HG03039 (cell line): ENCODE measurements at regions not wholly inside any gene's neighbourhood (a gene's known extent, or its start where the extent isn't known, plus 50 kb on each side); places are given as distances from the start of the nearest gene placed in this dataset.

ENCODE experiments used
- ATAC-seq: cut with Tn5 transposase; IDR thresholded peaks from one replicate; pipeline ENCODE4 v1.9.1; 2021; ENCODE audit warnings: mild to moderate bottlenecking, moderate library complexity; ENCODE audit not compliant: unreplicated experiment

DNA sequence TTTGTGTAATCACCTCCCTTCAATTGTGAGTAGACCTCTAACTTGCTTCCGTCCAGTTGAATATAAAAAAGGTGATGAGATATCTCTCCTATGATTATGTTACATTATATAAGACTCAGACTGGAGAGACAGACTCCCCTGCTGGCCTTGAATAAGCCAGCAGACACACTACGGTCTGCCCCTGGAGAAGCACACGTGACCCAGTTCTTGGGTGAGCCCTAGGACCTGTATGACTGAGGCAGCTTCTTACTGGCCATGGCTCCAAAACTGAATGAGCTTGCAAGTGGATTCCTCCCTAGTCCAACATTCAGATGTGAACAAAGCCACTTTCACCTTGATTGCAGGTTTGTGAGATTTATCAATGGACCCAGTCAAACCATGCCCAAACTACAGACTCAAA, 427.9 kb upstream of the DCN start:
- ATAC-seq = no peak

- ATAC-seq = no peak
Measured at GRCh38 chr12:91609283-91609682, 426.7 kb upstream of the DCN start.

- ATAC-seq = no peak
Measured at GRCh38 chr12:91608542-91608941, 425.9 kb upstream of the DCN start.

DNA sequence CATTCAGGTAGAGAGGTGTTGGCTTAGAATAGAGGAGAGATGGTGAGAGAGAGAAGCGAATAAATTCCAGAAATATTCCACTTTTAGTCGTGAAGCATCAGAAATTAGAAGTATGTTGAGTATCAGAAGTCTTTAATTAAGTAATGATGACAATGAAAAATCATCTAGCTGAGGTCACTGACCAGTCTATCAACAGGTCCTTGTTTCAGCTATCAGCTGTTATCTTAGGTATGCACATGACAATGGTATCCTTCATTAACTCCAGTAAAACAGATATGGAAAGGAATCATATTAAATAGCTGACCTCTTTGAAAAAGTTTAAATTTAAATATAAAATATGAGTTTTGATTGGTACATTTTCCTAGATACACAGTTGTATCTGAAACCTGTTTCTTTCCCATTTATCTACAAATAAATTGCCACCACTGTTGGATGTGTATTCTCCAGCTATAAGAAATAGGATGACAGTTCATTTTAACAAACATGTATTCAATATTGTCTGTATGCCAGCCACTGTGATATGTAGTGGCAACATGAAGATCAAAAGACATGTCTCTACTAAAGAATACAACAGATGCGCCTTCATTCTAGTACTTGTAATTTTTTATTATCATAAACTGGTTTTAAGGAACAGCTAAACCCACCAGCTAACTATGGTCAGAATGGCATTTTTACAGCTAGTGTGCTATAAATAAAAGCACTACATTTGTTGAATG, 424.2 kb upstream of the DCN start:
- no peak for ATAC-seq

GRCh38 chr12:91604897-91605296, 422.3 kb upstream of the DCN start:
- ATAC-seq = no peak

DNA sequence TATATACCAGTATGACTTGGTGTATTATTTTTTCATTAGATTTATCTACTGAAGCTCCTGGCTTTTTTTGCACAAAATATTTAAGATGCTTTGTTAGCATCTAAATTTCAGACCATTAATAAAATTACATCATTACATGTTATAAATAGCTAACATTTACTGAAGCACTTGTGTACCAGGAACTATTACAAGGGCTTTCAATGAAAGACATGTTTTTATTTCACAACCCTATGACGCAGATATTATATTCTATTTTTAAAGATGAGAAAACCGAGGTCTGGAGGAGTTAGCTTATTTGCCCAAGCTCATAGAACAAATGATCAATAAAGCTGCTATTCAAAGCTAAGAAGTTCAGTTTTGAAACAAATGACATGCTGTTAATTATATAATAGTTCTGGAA, 420.4 kb upstream of the DCN start:
- ATAC-seq = no peak

DNA sequence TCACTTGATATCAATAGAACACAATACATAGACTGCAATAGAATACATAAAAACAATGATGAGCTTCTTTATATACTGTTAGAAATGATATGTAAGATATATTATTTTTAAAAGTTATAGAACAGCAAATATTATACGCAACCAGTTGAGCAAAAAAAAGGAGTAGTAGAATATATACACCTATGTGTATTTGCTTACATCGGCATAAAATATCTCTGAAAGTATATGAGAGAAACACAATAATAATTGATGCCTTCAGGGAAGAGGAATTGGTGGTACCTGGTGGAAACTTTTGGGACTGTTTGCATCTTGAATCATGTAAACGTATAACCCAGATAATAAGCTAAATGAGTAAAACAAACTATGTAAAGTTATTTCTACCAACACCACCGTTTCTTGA, 418.4 kb upstream of the DCN start:
- no peak for ATAC-seq

- no peak for ATAC-seq
Measured at GRCh38 chr12:91594715-91595114, 412.1 kb upstream of the DCN start.

GRCh38 chr12:91591639-91591987, 409.0 kb upstream of the DCN start:
- ATAC-seq = no peak

GRCh38 chr12:91590966-91591638, 408.5 kb upstream of the DCN start:
- ATAC-seq = no peak

- ATAC-seq = no peak
Measured at GRCh38 chr12:91588874-91589454, 406.3 kb upstream of the DCN start.

GRCh38 chr12:91586015-91586414, 403.4 kb upstream of the DCN start:
- no peak for ATAC-seq

DNA sequence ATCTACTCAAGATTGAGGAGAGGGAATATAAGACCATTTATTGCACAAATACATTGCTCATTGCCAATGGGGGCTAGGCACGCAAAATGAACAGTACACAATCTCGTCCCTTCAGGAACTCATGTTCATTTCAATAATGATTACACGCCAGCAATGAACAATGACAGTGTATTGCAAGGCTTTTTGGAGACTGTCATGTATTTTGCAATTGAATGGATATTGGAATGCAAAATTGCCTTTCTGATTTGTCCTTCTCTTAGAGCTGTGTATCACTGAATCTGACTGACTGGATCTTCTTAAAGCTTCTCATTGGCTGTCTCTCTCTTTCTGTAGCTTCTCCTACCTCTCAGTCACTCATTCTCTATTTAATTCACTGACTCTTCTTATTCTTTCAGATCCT, 400.2 kb upstream of the DCN start:
- ATAC-seq = no peak

DNA sequence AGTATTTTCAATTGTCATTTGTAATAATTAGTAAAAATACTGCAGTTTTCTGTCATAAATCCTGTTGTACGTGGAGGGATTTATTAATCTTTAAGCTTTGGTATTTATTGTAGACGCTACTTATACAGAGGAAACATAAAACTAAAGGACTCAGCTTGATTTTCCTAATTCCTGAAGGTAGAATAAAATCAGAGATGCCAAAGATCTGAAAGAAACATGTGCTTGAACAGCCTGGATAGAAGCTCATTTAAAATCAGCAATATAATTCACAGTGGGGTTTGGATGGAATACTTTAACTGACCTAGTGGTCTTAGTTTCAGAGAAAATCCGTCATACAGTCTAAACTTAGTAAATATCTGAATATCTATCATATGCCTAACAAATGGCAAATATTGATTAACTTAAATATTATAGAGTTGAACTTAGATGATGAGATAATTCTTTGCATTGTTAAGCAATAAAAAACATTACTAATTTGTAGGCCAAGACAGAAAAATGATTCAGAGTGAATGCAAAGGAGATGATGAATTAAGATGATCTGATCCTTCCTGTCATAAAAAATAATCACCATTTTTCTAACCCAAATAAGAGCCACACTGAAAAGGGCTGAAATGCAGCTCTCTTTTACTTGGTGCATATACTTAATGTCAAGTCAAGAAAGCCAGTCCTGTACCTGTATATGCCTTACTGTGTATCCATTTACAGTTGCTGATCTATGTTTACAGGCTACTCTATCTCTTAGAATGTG, 397.1 kb upstream of the DCN start:
- no peak for ATAC-seq

DNA sequence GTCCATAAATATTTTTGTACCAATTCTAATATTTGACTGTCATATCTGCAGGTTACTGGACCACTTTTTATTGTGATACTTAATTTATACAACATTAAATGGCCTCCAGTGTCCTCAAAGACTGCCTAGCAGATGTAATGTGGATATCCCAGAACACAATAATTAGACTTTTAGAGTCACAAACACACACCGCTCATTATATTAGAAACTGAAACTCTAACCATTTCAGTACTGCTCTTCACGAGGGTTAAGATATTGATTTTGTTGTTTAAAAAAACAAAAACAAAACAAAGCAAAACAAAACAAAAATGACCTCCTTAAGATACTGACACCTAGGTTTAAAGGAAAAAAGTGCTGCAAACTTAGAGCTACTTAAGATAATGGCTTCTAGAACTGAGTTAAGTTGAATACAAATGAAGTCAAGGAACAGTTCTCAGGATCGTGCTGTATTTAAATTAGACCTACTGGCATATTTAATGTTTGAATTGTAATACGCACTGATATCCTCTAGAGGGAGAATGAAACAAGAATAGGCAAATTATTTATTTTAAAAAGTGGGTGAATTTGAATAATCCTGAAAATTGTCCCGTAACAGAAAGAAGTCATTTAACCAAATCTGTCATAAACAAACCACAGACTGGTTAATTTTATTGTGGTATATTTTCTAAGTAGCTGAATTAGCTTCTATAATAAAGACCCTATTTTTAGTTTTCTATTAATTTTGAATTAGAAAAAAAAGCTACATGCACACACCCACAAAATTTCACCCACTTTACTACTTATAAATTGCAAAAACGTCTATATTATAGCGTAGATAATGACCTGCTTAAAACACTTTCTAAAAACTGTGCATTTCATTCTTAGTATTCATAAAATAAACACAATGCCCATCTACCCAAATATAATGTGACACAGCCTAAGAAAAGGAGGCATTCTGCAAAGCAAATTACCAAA, 395.2 kb upstream of the DCN start:
- no peak for ATAC-seq

GRCh38 chr12:91576432-91576831, 393.8 kb upstream of the DCN start:
- no peak for ATAC-seq

- ATAC-seq = no peak
Measured at GRCh38 chr12:91575630-91576029, 393.0 kb upstream of the DCN start.

DNA sequence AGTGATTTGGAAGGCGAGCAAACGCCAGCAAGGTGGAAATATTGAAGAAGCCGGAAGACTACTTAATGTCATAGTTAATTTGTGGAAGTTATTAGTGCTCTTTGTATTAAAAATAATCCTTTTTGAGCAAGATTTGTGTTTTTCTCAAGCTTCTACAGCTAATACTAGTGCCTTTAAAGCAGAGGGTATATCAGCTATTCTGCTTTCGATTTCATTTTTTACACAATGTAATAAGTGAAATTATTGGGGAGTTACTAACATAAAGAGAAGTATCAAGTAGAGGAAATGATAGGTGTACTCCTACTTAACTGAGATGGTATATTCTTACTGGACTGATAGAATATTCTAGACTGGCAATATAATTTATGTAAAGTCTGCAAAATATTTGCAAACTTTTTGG, 392.4 kb upstream of the DCN start:
- no peak for ATAC-seq

- ATAC-seq = no peak
Measured at GRCh38 chr12:91574391-91574790, 391.8 kb upstream of the DCN start.

DNA sequence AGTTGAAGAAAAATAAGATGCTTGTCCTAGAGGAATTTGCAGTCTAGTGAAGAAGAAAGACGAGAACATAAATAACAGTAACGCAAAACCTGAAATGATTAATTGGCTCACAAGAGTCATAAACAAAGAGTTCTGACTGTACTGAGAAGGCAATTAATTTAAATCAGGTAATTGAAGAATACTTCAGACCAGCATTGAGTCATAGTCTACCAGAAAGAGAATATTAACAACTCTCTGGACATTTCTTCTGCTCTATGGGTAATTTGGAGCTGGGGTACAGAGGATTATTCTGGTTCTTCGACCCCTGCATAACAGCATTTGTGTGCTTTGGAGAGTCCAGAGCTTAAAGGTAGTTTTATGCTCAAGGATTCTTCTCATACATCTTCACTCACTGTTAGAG, 390.3 kb upstream of the DCN start:
- no peak for ATAC-seq

- ATAC-seq = no peak
Measured at GRCh38 chr12:91567100-91567485, 384.5 kb upstream of the DCN start.
